Endothelial cell of umbilical vein (primary cell): ENCODE measurements at regions not wholly inside any gene's neighbourhood (a gene's known extent, or its start where the extent isn't known, plus 50 kb on each side); places are given as distances from the start of the nearest gene placed in this dataset.

Source experiments
- CTCF ChIP-seq, 2 donors: IDR thresholded peaks; 1 replicate in 1 of 2; 2 replicates in 1 of 2; pipeline ENCODE4 v1.5.1; 2011; ENCODE audit warnings: low read length in 2 of 2, mild to moderate bottlenecking in 2 of 2, moderate library complexity in 2 of 2, control low read depth in 1 of 2, inconsistent platforms in 1 of 2, low read depth in 1 of 2; ENCODE audit not compliant: insufficient read depth in 1 of 2; ENCODE audit errors: extremely low read depth in 1 of 2
- EZH2 ChIP-seq: IDR thresholded peaks from 2 replicates; pipeline ENCODE4 v1.6.1; 2012; ENCODE audit warnings: borderline replicate concordance, low read depth, mild to moderate bottlenecking, moderate library complexity, low read length, inconsistent platforms; ENCODE audit not compliant: severe bottlenecking
- JUN ChIP-seq: IDR thresholded peaks from 2 replicates; pipeline ENCODE4 v1.6.1; 2011; ENCODE audit warnings: borderline replicate concordance, low read depth; ENCODE audit not compliant: insufficient read length, insufficient read depth
- MAX ChIP-seq: IDR thresholded peaks from 2 replicates; pipeline ENCODE4 v1.6.1; 2011; ENCODE audit not compliant: insufficient read depth, insufficient read length
- MYC ChIP-seq: IDR thresholded peaks from one replicate; pipeline ENCODE4 v1.6.1; 2011; ENCODE audit warnings: mild to moderate bottlenecking, low read depth, low read length
- POLR2A ChIP-seq: IDR thresholded peaks from 2 replicates; pipeline ENCODE4 v1.6.1; 2012; ENCODE audit warnings: low read depth, mild to moderate bottlenecking, control low read depth, low read length
- POLR2AphosphoS5 ChIP-seq: IDR thresholded peaks from 2 replicates; pipeline ENCODE4 v1.6.1; 2012; ENCODE audit warnings: low read depth, mild to moderate bottlenecking, control low read depth, low read length, moderate library complexity; ENCODE audit not compliant: insufficient read depth

- TF ChIP-seq MYC: no peak
- no peak for TF ChIP-seq CTCF (IDR thresholded peaks at IDR 0.05; ENCODE audit: extremely low read depth in 1 of 2, insufficient read depth in 1 of 2, low read depth in 1 of 2, low read length in 2 of 2)
- TF ChIP-seq EZH2: no peak
- TF ChIP-seq MAX: no peak
- TF ChIP-seq POLR2A: no peak
- no peak for TF ChIP-seq JUN
- no peak for TF ChIP-seq POLR2AphosphoS5
Measured at GRCh38 chr5:175353926-175354325, 90.1 kb downstream of the DRD1 start.
